A673 (cell line): ENCODE measurements at regions not wholly inside any gene's neighbourhood (a gene's known extent, or its start where the extent isn't known, plus 50 kb on each side); places are given as distances from the start of the nearest gene placed in this dataset.

ENCODE experiments used
- CTCF ChIP-seq: fragments of 300-800, 200-600 bp; sonication (generic); conservative IDR thresholded peaks from 2 replicates; pipeline ENCODE4 v1.5.1; 2017; ENCODE audit warnings: low read depth, mild to moderate bottlenecking, antibody characterized with exemption, low read length, moderate library complexity, mixed read lengths
- EZH2 ChIP-seq: fragments of 200-600 bp; sonication (generic); IDR thresholded peaks from 2 replicates; pipeline ENCODE4 v1.6.1; 2017; ENCODE audit warnings: borderline replicate concordance, low read depth, mild to moderate bottlenecking, mixed read lengths, antibody characterized with exemption, low read length; ENCODE audit not compliant: poor library complexity, severe bottlenecking

GRCh38 chr11:87529486-87529885 is 491.8 kb downstream of the TMEM135 start:
- TF ChIP-seq CTCF, result no peak
- no peak for TF ChIP-seq EZH2
